ENCODE measurements at regions not wholly inside any gene's neighbourhood (a gene's known extent, or its start where the extent isn't known, plus 50 kb on each side); places are given as distances from the start of the nearest gene placed in this dataset.

DNA sequence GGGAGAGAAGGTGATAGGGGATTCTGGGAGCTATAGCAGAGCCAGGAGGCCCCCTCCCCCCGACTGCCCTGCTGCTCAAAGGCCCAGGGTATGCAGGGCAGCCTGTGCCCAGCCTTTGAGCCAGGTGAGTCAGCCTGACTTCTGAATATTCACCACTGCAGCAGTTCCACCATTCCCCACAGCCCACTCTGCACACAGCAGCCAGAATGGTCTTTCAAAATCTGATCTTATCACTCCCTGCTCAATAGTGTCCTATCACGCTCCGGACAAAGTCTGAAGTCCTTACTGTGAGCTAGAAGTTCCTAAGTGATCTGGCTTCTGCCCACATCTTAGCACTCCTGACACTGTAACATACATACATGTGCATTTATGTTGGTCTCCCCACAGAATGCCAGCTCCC lies 111.7 kb downstream of the BUD13 start:
- H2AFZ ChIP-seq (ENCODE audit: low read depth): no peak overlapping the region
- no peaks in the 10 kb centered on the region for H3K36me3 ChIP-seq (replicated peaks in 1 of 2; ENCODE audit: control insufficient read depth in 1 of 2, insufficient read depth in 2 of 2, low read length in 1 of 2)
- H3K9me3 ChIP-seq: no peaks in the 10 kb centered on the region
- H3K27ac ChIP-seq (ENCODE audit: low read depth in 2 of 2, low read length in 1 of 2): no peak overlapping the region
- no peaks in the 10 kb centered on the region for H3K27me3 ChIP-seq (ENCODE audit: insufficient read depth)
- H3K4me3 ChIP-seq (ENCODE audit: low read depth in 2 of 2, low read length in 1 of 2): no peak overlapping the region
- H3K9me2 ChIP-seq: no peaks in the 10 kb centered on the region
- TF ChIP-seq ELF1 (IDR thresholded peaks at IDR 0.05) (no peak), GATA2 (CRISPR knock-in tag; IDR thresholded peaks at IDR 0.05) (no peak), NFIC (IDR thresholded peaks at IDR 0.05; ENCODE audit: borderline replicate concordance) (no peak), FOSL2 (IDR thresholded peaks at IDR 0.05; ENCODE audit: borderline replicate concordance, low read depth) (no peak), EZH2phosphoT487 (IDR thresholded peaks at IDR 0.05; ENCODE audit: borderline replicate concordance, low read depth) (no peak), EP300 (IDR thresholded peaks at IDR 0.05; ENCODE audit: borderline replicate concordance in 1 of 2, low read depth in 1 of 2, low read length in 1 of 2) (no peak), ZBTB33 (IDR thresholded peaks at IDR 0.05; ENCODE audit: borderline replicate concordance, low read depth) (no peak), TAF1 (IDR thresholded peaks at IDR 0.05; ENCODE audit: borderline replicate concordance, low read depth, low read length) (no peak), NRF1 (IDR thresholded peaks at IDR 0.05; ENCODE audit: low read depth, low read length) (no peak), TCF12 (IDR thresholded peaks at IDR 0.05) (no peak), MXI1 (IDR thresholded peaks at IDR 0.05; ENCODE audit: low read depth, low read length) (no peak), CHD2 (IDR thresholded peaks at IDR 0.05; ENCODE audit: low read length, partially characterized antibody) (no peak), YY1 (IDR thresholded peaks at IDR 0.05; ENCODE audit: low read depth) (no peak), POLR2AphosphoS5 (IDR thresholded peaks at IDR 0.05; ENCODE audit: low read depth, low read length) (no peak), CTCF (IDR thresholded peaks at IDR 0.05) (no peak), FOXM1 (IDR thresholded peaks at IDR 0.05; ENCODE audit: low read depth) (no peak), JUND (IDR thresholded peaks at IDR 0.05) (no peak), RCOR1 (IDR thresholded peaks at IDR 0.05; ENCODE audit: low read length) (no peak)
- TF ChIP-seq, protein P1, sequence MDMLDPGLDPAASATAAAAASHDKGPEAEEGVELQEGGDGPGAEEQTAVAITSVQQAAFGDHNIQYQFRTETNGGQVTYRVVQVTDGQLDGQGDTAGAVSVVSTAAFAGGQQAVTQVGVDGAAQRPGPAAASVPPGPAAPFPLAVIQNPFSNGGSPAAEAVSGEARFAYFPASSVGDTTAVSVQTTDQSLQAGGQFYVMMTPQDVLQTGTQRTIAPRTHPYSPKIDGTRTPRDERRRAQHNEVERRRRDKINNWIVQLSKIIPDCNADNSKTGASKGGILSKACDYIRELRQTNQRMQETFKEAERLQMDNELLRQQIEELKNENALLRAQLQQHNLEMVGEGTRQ (IDR thresholded peaks at IDR 0.05; ENCODE audit: borderline replicate concordance, low read depth, low read length): no peak
- TF ChIP-seq, protein P2, sequence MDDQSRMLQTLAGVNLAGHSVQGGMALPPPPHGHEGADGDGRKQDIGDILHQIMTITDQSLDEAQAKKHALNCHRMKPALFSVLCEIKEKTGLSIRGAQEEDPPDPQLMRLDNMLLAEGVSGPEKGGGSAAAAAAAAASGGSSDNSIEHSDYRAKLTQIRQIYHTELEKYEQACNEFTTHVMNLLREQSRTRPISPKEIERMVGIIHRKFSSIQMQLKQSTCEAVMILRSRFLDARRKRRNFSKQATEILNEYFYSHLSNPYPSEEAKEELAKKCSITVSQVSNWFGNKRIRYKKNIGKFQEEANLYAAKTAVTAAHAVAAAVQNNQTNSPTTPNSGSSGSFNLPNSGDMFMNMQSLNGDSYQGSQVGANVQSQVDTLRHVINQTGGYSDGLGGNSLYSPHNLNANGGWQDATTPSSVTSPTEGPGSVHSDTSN (IDR thresholded peaks at IDR 0.05): no peak
- peaks cover 0 to 8% of the 10 kb centered on the region in 2 experiments; a peak in 1 of 4 replicates for H3K4me1 ChIP-seq (ENCODE audit: control insufficient read depth in 1 of 2, insufficient read depth in 2 of 2, low read depth in 1 of 2, low read length in 1 of 2)
- ChIA-PET CTCF (no interaction called here), POLR2A (no interaction called here)
- H3K79me2 ChIP-seq (ENCODE audit: insufficient read depth): no peaks in the 10 kb centered on the region
- H3K4me2 ChIP-seq: no peak overlapping the region
- no peaks in the 10 kb centered on the region for H3F3A ChIP-seq (replicated peaks; ENCODE audit: insufficient read depth)
- 52% methylated on average over 3 of the region's 3 CpGs for WGBS (ENCODE audit: low lambda C conversion rate)
- H4K20me1 ChIP-seq (ENCODE audit: insufficient read depth): no peaks in the 10 kb centered on the region
- no peak for DNase-seq
- no peak overlapping the region for H3K9ac ChIP-seq

Data from SK-N-SH (cell line).